GM12878 (cell line): ENCODE measurements at regions not wholly inside any gene's neighbourhood (a gene's known extent, or its start where the extent isn't known, plus 50 kb on each side); places are given as distances from the start of the nearest gene placed in this dataset.

Experiments used
- ATAC-seq: fragments of 200-7000 bp; cut with Tn5 transposase; 3 replicates; pipeline ENCODE4 v1.9.1; 2020; ENCODE audit warnings: mild to moderate bottlenecking, moderate library complexity
- BruUV-seq: library from RNA; stranded (reverse); fragments of 400-500 nt; replicated peaks from 2 replicates; lab custom pipeline; 2021; lab: Mats Ljungman, UMichigan
- CTCF ChIA-PET: fragments of 300-600 bp; sonication (Branson Sonifier 250); formaldehyde crosslinking; extraction: SDS; loops from one replicate; lab custom pipeline; 2021; ENCODE audit warnings: inconsistent platforms; lab: Yijun Ruan, JAX
- POLR2A ChIA-PET: fragments of 350-600 bp; formaldehyde crosslinking; extraction: SDS; loops from one replicate; lab custom pipeline; 2021; ENCODE audit warnings: inconsistent platforms; lab: Charles Lee
- RAD21 ChIA-PET: fragments of 300-600 bp; sonication (Branson Sonifier 250); formaldehyde crosslinking; loops from one replicate; lab custom pipeline; 2023; ENCODE audit warnings: antibody characterized with exemption; ENCODE audit not compliant: unreplicated experiment; lab: Charles Lee
- SMC1A ChIA-PET: fragments of 300-600 bp; sonication (Branson Sonifier 250); formaldehyde crosslinking; loops from one replicate; lab custom pipeline; 2023; ENCODE audit not compliant: unreplicated experiment, uncharacterized antibody; lab: Charles Lee
- DNase-seq: peaks from one replicate; pipeline ENCODE4 v3.0.0-alpha.2; 2011; ENCODE audit warnings: low read depth, low spot score
- FAIRE-seq: peaks from 3 replicates; lab custom pipeline; 2011; peaks lifted over from hg19 to GRCh38; lab: Jason Lieb, UNC
- H2AFZ ChIP-seq: 2 replicates; pipeline ENCODE4 v1.6.0; 2011; ENCODE audit warnings: low read depth, low read length, control low read depth; ENCODE audit not compliant: control insufficient read depth
- H3K27ac ChIP-seq: 2 replicates; pipeline ENCODE4 v1.5.1; 2011; ENCODE audit warnings: control low read depth; ENCODE audit not compliant: control insufficient read depth, insufficient read depth
- H3K27me3 ChIP-seq, 2 experiments: replicated peaks in 1 of 2; 2 replicates each; pipeline versions ENCODE4 v1.6.0 to v1.6.1; 2011; ENCODE audit warnings: low read length in 1 of 2; ENCODE audit not compliant: control insufficient read depth in 2 of 2, insufficient read depth in 2 of 2
- H3K36me3 ChIP-seq, 2 experiments: 2 replicates each; pipeline ENCODE4 v1.5.1; 2011; ENCODE audit warnings: low read length in 1 of 2; ENCODE audit not compliant: control insufficient read depth in 2 of 2, insufficient read depth in 2 of 2
- H3K4me1 ChIP-seq: 2 replicates; pipeline ENCODE4 v1.6.1; 2011; ENCODE audit warnings: mild to moderate bottlenecking, low read length, moderate library complexity, mixed read lengths; ENCODE audit not compliant: control insufficient read depth, insufficient read depth
- H3K4me2 ChIP-seq: 2 replicates; pipeline ENCODE4 v1.6.0; 2011; ENCODE audit warnings: control low read depth; ENCODE audit not compliant: control insufficient read depth, insufficient read depth
- H3K4me3 ChIP-seq: fragments of 200-600 bp; sonication (generic); 2 replicates; pipeline ENCODE4 v1.5.1; 2016
- H3K79me2 ChIP-seq: 2 replicates; pipeline ENCODE4 v1.6.0; 2011; ENCODE audit warnings: low read length; ENCODE audit not compliant: control insufficient read depth, insufficient read depth
- H3K9ac ChIP-seq: 2 replicates; pipeline ENCODE4 v1.8.0; 2011; ENCODE audit warnings: low read length, control low read depth, mixed read lengths; ENCODE audit not compliant: control insufficient read depth, insufficient read depth
- H3K9me3 ChIP-seq: replicated peaks from 3 replicates; pipeline ENCODE4 v1.5.1; 2011; ENCODE audit warnings: mild to moderate bottlenecking, low read length; ENCODE audit not compliant: control insufficient read depth, insufficient read depth
- H4K20me1 ChIP-seq: 2 replicates; pipeline ENCODE4 v1.6.0; 2011; ENCODE audit not compliant: control insufficient read depth, insufficient read depth
- CBX3 ChIP-seq: fragments of 200-600 bp; sonication (generic); IDR thresholded peaks from 2 replicates; pipeline ENCODE4 v1.6.1; 2016; ENCODE audit warnings: low read depth, borderline replicate concordance
- NFXL1 ChIP-seq: fragments of 450-650 bp; IDR thresholded peaks from 2 replicates; pipeline ENCODE4 v1.6.1; 2017; ENCODE audit warnings: antibody characterized with exemption, mild to moderate bottlenecking, borderline replicate concordance
- WGBS: methylation state at CpG from one replicate; pipeline ENCODE4 v1.1.6; 2016; ENCODE audit warnings: low lambda C conversion rate; ENCODE audit not compliant: insufficient replicate concordance, insufficient coverage; ENCODE audit errors: missing lambda C conversion rate; 5-methylcytosine and 5-hydroxymethylcytosine counted together
- in situ Hi-C: fragments of 300-500 bp; cut with MboI; formaldehyde crosslinking; loops from 9 replicates; pipeline ENCODE4 v1.14.3; 2018; ENCODE audit warnings: mixed read lengths
- intact Hi-C: fragments of 100-400 bp; cut with micrococcal nuclease; formaldehyde crosslinking; loops from one replicate; pipeline ENCODE4 v1.14.2; 2022; ENCODE audit not compliant: unreplicated experiment
- TF ChIP-seq, protein P1 (sequence below): IDR thresholded peaks from 2 replicates; pipeline ENCODE4 v1.6.1; 2011; ENCODE audit warnings: borderline replicate concordance, low read depth, mild to moderate bottlenecking, moderate library complexity, mixed read lengths, low read length; ENCODE audit not compliant: insufficient read depth; ENCODE audit errors: extremely low read length
- TF ChIP-seq, protein P2 (sequence below): fragments of 450-650 bp; IDR thresholded peaks from 2 replicates; pipeline ENCODE4 v1.6.1; 2016; ENCODE audit warnings: mild to moderate bottlenecking

DNA sequence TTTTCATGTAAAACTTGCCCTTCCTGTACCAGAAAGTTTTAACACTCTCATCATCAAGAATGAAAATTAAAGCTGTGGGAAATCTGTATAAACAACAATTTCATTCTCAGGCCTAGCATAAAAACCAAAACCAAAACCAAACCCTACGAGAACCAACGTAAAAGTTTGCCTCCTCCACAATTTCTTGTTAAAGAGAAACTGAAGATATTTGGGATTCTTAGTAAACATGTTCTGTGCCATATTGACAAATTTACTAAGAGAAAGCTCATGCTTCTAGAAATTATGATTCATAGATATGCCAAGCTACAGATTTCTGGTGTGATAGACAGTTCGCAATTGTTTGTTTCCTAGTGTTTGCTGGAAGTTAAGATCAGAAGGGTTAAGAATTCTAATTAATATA lies 801.0 kb upstream of the NUDT12 start:
- no peaks in the 10 kb centered on the region for H3K36me3 ChIP-seq
- ChIA-PET SMC1A (interaction anchor here (1.0 to 2.8 kb wide), 8 partner anchors 8 to 437 kb away, joined by 3 to 6 read pairs (median 4); no protein-coding TSS in a partner anchor), RAD21 (interaction anchor here (1.3 to 2.3 kb wide), 5 partner anchors 9 to 555 kb away, joined by 3 to 9 read pairs (median 4); no protein-coding TSS in a partner anchor), POLR2A (no interaction called here), CTCF (interaction anchor here (1.3 to 1.6 kb wide), 5 partner anchors 9 to 534 kb away, joined by 3 to 5 read pairs (median 4); no protein-coding TSS in a partner anchor)
- no peak for DNase-seq
- no peak overlapping the region for H3K27ac ChIP-seq
- no peaks in the 10 kb centered on the region for H3K4me1 ChIP-seq
- no peaks in the 10 kb centered on the region for H3K27me3 ChIP-seq
- intact Hi-C loops (no loop called here), in situ Hi-C loops (no loop called here)
- no peaks in the 10 kb centered on the region for H4K20me1 ChIP-seq
- ATAC-seq, result peak; percentile 46
- TF ChIP-seq, protein P1, sequence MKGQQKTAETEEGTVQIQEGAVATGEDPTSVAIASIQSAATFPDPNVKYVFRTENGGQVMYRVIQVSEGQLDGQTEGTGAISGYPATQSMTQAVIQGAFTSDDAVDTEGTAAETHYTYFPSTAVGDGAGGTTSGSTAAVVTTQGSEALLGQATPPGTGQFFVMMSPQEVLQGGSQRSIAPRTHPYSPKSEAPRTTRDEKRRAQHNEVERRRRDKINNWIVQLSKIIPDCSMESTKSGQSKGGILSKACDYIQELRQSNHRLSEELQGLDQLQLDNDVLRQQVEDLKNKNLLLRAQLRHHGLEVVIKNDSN, result no peak
- no peak for TF ChIP-seq NFXL1
- TF ChIP-seq CBX3, result no peak
- TF ChIP-seq, protein P2, sequence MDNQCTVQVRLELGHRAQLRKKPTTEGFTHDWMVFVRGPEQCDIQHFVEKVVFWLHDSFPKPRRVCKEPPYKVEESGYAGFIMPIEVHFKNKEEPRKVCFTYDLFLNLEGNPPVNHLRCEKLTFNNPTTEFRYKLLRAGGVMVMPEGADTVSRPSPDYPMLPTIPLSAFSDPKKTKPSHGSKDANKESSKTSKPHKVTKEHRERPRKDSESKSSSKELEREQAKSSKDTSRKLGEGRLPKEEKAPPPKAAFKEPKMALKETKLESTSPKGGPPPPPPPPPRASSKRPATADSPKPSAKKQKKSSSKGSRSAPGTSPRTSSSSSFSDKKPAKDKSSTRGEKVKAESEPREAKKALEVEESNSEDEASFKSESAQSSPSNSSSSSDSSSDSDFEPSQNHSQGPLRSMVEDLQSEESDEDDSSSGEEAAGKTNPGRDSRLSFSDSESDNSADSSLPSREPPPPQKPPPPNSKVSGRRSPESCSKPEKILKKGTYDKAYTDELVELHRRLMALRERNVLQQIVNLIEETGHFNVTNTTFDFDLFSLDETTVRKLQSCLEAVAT, result peak; percentile 74
- BruUV-seq, result no TSS peak
- H3K9me3 ChIP-seq, result no peaks in the 10 kb centered on the region
- 53% methylated on average over 3 of the region's 3 CpGs for WGBS
- FAIRE-seq, result no peak
- H3K4me3 ChIP-seq, result no peak overlapping the region
- no peaks in the 10 kb centered on the region for H3K79me2 ChIP-seq
- no peak overlapping the region; the same call in 1 of the 2 replicates for H3K4me2 ChIP-seq
- peak overlapping the region; percentile 33 for H2AFZ ChIP-seq
- no peak overlapping the region for H3K9ac ChIP-seq
